Upper lobe of left lung (tissue), 6 donors: ENCODE measurements at regions not wholly inside any gene's neighbourhood (a gene's known extent, or its start where the extent isn't known, plus 50 kb on each side); places are given as distances from the start of the nearest gene placed in this dataset.

Experiments used
- ATAC-seq, 2 donors: fragments of 200-7000 bp; cut with Tn5 transposase; one replicate each; pipeline ENCODE4 v1.9.1; 2022; ENCODE audit warnings: mild to moderate bottlenecking in 2 of 2, moderate library complexity in 2 of 2; ENCODE audit not compliant: low FRiP score in 2 of 2
- DNase-seq, 2 donors: peaks; one replicate each; pipeline ENCODE4 v3.0.0-alpha.2; 2019 to 2020
- H3K27ac ChIP-seq, 4 donors: fragments of 200-600 bp; sonication (generic); one replicate each; pipeline ENCODE4 v1.5.1; 2016 to 2019
- H3K27me3 ChIP-seq, 4 donors: fragments of 200-600 bp; sonication (generic); one replicate each; pipeline ENCODE4 v1.5.1; 2017 to 2019
- H3K36me3 ChIP-seq, 4 donors: fragments of 200-600 bp; sonication (generic); one replicate each; pipeline ENCODE4 v1.5.1; 2016 to 2019
- H3K4me1 ChIP-seq, 4 donors: fragments of 200-600 bp; sonication (generic); one replicate each; pipeline ENCODE4 v1.5.1; 2018 to 2019
- H3K4me3 ChIP-seq, 4 donors: fragments of 200-600 bp; sonication (generic); one replicate each; pipeline ENCODE4 v1.5.1; 2017 to 2019; ENCODE audit warnings: mild to moderate bottlenecking in 2 of 4, moderate library complexity in 1 of 4
- H3K9me3 ChIP-seq, 4 donors: fragments of 200-600 bp; sonication (generic); one replicate each; pipeline ENCODE4 v1.5.1; 2018 to 2019
- EP300 ChIP-seq, 4 donors: sonication (generic); formaldehyde crosslinking; IDR thresholded peaks; one replicate each; pipeline ENCODE4 v1.5.1; 2017; ENCODE audit warnings: antibody characterized with exemption in 4 of 4, control low read depth in 2 of 4
- POLR2A ChIP-seq, 4 donors: fragments of 450-650 bp; IDR thresholded peaks; one replicate each; pipeline ENCODE4 v1.5.1; 2016 to 2017; ENCODE audit warnings: antibody characterized with exemption in 4 of 4, mild to moderate bottlenecking in 2 of 4
- POLR2AphosphoS5 ChIP-seq, 2 donors: sonication (generic); formaldehyde crosslinking; IDR thresholded peaks; one replicate each; pipeline ENCODE4 v1.5.1; 2017; ENCODE audit warnings: antibody characterized with exemption in 2 of 2
- WGBS, 2 donors: methylation state at CpG; one replicate each; pipeline ENCODE4 v1.1.5; 2017 to 2018; 5-methylcytosine and 5-hydroxymethylcytosine counted together
- TF ChIP-seq, protein P1 (sequence below), 6 experiments: fragments of 450-650 bp in 4 of 6; fragments of 200-600 bp in 2 of 6; sonication (generic) in 2 of 6; IDR thresholded peaks; one replicate each; pipeline ENCODE4 v1.5.1; 2016 to 2019; ENCODE audit warnings: antibody characterized with exemption in 6 of 6
- donor health status: DM: no; HTN: no; CAD: no; lungs with moderate emphysema.
- donor health status: DM: no; HTN: yes; CAD: no; lungs with severe emphysema.

DNA sequence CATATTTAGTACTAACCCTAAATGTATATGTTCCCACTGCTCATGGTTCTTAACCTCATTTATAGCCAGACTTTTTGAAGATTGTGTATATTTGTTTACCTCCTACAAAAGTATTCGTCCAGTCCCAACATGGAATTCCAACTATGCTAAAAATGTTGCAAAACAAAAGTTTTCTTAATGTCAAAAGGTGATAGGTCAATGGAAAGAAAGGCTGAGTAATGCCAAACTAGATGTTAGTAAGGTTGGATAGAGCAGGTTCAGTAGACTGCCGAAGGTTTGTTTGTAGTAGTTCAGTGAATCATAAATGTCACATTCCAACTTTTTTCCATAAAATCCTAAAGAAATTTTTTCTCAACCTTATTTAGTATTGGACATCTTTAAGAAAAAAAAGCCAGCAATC, 874.5 kb downstream of the FLRT2 start:
- TF ChIP-seq POLR2AphosphoS5 (IDR thresholded peaks at IDR 0.05) (no peak), POLR2A (IDR thresholded peaks at IDR 0.05) (no peak), EP300 (IDR thresholded peaks at IDR 0.05) (no peak)
- TF ChIP-seq, protein P1, sequence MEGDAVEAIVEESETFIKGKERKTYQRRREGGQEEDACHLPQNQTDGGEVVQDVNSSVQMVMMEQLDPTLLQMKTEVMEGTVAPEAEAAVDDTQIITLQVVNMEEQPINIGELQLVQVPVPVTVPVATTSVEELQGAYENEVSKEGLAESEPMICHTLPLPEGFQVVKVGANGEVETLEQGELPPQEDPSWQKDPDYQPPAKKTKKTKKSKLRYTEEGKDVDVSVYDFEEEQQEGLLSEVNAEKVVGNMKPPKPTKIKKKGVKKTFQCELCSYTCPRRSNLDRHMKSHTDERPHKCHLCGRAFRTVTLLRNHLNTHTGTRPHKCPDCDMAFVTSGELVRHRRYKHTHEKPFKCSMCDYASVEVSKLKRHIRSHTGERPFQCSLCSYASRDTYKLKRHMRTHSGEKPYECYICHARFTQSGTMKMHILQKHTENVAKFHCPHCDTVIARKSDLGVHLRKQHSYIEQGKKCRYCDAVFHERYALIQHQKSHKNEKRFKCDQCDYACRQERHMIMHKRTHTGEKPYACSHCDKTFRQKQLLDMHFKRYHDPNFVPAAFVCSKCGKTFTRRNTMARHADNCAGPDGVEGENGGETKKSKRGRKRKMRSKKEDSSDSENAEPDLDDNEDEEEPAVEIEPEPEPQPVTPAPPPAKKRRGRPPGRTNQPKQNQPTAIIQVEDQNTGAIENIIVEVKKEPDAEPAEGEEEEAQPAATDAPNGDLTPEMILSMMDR (IDR thresholded peaks at IDR 0.05): no peak
- H3K9me3 ChIP-seq: no peaks in the 10 kb centered on the region
- no peaks in the 10 kb centered on the region for H3K27me3 ChIP-seq
- H3K36me3 ChIP-seq: no peaks in the 10 kb centered on the region
- DNase-seq (no peak), ATAC-seq (no peak)
- H3K4me1 ChIP-seq: no peaks in the 10 kb centered on the region
- H3K27ac ChIP-seq: no peak overlapping the region
- H3K4me3 ChIP-seq: no peak overlapping the region
- 56 to 63% methylated on average over 2 of the region's 2 CpGs for WGBS, 2 donors

DNA sequence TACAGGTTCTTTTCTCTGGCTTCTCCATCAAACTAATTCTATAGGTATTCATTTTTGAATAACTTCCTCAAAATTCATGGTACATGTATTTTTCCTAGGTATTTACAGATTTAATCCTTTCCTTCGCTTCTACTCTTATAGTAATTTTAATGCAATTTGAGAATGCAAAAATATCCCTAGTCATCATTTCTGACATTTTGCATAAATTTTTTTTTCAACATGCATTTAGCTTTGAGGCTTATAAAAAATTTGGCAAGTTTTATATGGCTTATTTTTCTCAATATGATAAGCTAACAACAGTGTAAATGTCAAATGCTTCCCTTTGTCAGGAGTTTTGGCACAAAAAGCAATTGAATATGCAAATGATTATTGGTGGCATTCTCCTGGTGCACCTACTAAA, 872.6 kb downstream of the FLRT2 start:
- TF ChIP-seq EP300 (IDR thresholded peaks at IDR 0.05) (no peak), POLR2A (IDR thresholded peaks at IDR 0.05) (no peak), POLR2AphosphoS5 (IDR thresholded peaks at IDR 0.05) (no peak)
- TF ChIP-seq, protein P1 (IDR thresholded peaks at IDR 0.05): no peak
- Histone ChIP-seq H3K27ac (no peak overlapping the region), H3K9me3 (no peaks in the 10 kb centered on the region), H3K4me1 (no peaks in the 10 kb centered on the region), H3K4me3 (no peak overlapping the region), H3K36me3 (no peaks in the 10 kb centered on the region), H3K27me3 (no peaks in the 10 kb centered on the region)
- 79 to 100% methylated on average over 1 of the region's 1 CpG for WGBS, 2 donors
- DNase-seq: no peak
- no peak for ATAC-seq

DNA sequence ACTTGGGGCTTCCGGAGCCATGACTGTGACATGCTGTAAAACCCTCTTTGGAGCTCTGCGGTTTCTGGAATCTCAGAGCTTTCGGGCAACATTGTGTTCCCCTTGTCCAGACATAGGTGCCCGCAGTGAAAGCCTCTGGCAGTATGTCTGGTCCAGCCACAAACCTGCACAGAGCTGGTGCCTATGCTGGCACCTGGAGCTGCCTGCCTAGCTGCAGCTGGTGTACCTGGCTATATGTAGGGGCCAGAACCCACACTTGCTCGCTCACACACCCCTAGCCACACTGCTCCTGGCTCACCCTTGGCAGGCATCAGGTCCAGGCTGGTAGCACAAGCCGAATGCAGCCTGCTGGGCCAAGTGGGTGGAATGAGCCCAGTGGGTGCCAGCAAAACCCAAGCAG, 861.1 kb downstream of the FLRT2 start:
- Histone ChIP-seq H3K36me3 (no peaks in the 10 kb centered on the region), H3K4me3 (no peak overlapping the region), H3K27me3 (no peaks in the 10 kb centered on the region), H3K9me3 (peaks cover 0 to 17% (median 0%) of the 10 kb centered on the region in 4 donors), H3K4me1 (no peaks in the 10 kb centered on the region), H3K27ac (no peak overlapping the region)
- no peak for ATAC-seq
- 88 to 100% methylated on average over 5 to 6 of the region's 6 CpGs for WGBS, 2 donors
- DNase-seq: peak in 1 of 2 donors; percentile 17
- TF ChIP-seq, protein P1 (IDR thresholded peaks at IDR 0.05): no peak
- TF ChIP-seq POLR2A (IDR thresholded peaks at IDR 0.05) (no peak), EP300 (IDR thresholded peaks at IDR 0.05) (no peak), POLR2AphosphoS5 (IDR thresholded peaks at IDR 0.05) (no peak)

DNA sequence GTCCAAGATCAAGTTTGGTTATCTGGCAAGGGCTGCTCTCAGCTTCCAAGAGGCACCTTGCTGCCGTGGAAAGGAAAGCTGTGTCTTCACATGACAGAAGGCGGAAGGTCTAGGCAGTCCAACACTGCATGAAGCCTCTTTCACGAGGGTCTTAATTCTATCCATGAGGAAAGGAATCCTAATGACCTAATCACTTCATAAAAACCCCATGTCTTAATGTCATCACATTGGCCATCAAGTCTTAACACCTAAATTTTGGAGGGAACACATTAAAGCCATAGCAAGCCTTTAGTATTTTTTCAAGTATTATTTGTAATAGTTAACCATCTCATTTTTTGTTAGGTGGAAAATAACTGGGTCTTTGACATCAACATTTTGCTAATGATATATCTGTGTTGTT, 858.3 kb downstream of the FLRT2 start:
- Histone ChIP-seq H3K36me3 (no peaks in the 10 kb centered on the region), H3K27me3 (no peaks in the 10 kb centered on the region), H3K4me1 (no peaks in the 10 kb centered on the region), H3K27ac (no peak overlapping the region), H3K9me3 (peaks cover 0 to 17% (median 0%) of the 10 kb centered on the region in 4 donors), H3K4me3 (no peak overlapping the region)
- TF ChIP-seq POLR2A (IDR thresholded peaks at IDR 0.05): no peak
- TF ChIP-seq EP300 (IDR thresholded peaks at IDR 0.05): no peak
- TF ChIP-seq, protein P1 (IDR thresholded peaks at IDR 0.05): no peak
- no peak for TF ChIP-seq POLR2AphosphoS5 (IDR thresholded peaks at IDR 0.05)
- 82 to 86% methylated on average over 3 of the region's 3 CpGs for WGBS, 2 donors
- no peak for DNase-seq
- ATAC-seq: no peak

DNA sequence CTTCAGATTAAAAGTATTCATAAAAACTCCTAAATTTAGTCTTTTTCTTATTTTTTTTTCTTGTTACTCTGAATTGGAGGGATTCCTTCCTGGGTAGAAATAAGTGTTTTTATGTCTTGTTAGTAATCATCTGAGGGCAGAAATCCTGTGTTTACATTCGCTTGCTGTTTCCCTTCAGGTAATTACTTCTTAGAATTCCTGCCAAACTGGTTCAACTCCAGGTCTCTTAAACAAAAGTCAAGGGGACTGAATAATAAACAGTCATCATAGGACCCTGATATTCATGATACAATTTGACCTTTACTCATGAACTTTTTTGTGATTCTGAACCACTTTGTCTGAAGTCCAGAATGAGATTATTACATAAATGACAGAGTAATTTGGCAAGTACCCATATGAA, 843.9 kb downstream of the FLRT2 start:
- 41 to 51% methylated on average over 1 of the region's 1 CpG for WGBS, 2 donors
- no peak for DNase-seq

More for the DNA sequence above, 843.9 kb downstream of the FLRT2 start:
- Histone ChIP-seq H3K36me3 (no peaks in the 10 kb centered on the region), H3K4me1 (no peaks in the 10 kb centered on the region), H3K27ac (no peak overlapping the region), H3K4me3 (no peak overlapping the region), H3K27me3 (no peaks in the 10 kb centered on the region), H3K9me3 (peaks cover 0 to 10% (median 4%) of the 10 kb centered on the region in 4 donors)
- ATAC-seq: no peak
- TF ChIP-seq, protein P1 (IDR thresholded peaks at IDR 0.05): no peak
- no peak for TF ChIP-seq EP300 (IDR thresholded peaks at IDR 0.05)
- TF ChIP-seq POLR2AphosphoS5 (IDR thresholded peaks at IDR 0.05): no peak
- no peak for TF ChIP-seq POLR2A (IDR thresholded peaks at IDR 0.05)
